COR-L47 (cell line): ENCODE measurements at regions not wholly inside any gene's neighbourhood (a gene's known extent, or its start where the extent isn't known, plus 50 kb on each side); places are given as distances from the start of the nearest gene placed in this dataset.

ENCODE experiments used
- DNase-seq: peaks from one replicate; lab custom pipeline; 2025; lab: John Stamatoyannopoulos, UW

DNA sequence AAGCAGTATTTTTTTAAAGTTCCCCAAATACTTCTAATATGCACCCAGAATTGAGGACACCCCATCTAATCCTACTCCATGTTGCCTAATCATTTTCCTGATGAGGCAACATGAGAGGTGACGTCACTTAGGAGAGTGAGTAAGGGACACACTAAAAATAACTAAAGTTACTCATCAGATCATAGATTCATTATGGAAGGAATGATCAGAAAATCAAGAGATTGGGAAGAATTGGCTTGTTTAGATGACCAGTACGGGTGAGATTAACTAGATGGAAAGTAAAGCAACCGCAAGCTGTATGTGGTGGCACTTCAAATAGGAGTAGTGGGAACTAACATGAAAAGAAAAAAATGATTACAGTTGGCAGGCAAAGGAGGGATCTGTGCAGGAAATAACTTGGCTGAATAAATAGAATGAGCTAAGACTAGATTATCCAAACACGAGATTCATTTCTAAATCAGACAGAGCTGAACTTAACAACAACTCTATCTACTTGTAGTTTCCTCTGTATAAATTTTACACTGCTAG is 61.4 kb upstream of the CXADR start:
- no peak for DNase-seq

DNA sequence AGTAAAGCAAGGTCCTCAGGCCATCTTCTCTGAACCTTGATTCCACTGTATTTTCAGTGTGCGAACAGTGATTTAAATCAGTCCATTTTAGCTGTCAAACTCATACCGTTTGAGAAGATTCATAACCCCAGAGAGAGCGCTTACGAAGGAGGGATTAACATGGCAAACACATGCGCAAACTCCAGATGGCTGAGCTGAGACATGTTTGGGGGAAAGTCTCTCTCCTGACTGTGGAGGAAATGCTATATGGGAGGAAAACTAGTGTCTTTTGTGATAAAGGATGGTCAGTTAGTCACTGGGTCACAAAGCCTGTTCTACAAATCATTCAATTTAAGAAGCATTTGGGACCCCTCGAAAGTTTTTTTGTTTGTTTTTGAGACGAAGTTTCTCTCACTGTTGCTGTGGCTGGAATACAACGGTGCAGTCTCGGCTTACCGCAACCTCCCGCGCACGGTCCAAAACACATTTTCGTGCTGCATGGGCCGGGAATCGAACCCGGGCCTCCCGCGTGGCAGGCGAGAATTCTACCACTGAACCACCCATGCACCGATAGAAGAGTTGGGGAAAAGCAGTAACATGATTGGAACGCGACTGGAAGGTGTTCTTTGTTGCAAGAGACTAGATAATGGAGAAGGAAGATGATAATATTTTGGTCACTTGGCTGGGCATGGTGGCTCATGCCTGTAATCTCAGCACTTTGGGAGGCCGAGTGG is 58.4 kb upstream of the CXADR start:
- no peak for DNase-seq

DNA sequence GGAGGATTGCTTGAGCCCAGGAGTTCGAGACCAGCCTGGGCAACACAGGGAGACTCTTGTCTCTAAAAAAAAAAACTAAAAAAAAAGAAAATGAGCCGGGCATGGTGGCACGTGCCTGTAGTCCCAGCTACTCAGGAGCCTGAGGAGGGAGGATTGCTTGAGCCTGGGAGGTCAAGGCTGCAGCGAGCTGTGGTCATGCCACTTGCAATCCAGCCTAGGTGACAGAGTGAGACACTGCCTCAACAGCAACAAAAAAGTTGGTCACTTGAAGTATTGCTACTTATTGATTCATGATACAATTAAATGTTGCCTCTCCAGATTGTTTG is 57.9 kb upstream of the CXADR start:
- no peak for DNase-seq

DNA sequence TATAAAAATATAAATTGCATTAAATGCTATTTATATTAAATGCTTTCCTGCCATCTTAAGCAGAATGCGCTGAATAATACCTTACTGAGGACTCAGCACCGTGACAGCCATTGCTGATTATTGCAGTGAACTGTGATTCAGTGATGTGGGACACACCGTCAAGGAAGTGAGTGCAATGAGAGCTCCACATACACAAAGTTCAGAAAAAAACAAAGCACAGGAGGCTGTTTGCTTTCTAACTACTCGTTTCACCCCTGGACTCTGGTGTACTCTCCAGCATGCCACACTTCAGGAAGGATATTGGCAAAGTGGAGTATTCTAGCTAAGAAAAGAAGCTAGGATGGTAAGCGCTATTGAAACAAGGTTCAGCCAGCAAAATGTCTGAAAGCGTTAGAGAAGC is 57.4 kb upstream of the CXADR start:
- no peak for DNase-seq

DNA sequence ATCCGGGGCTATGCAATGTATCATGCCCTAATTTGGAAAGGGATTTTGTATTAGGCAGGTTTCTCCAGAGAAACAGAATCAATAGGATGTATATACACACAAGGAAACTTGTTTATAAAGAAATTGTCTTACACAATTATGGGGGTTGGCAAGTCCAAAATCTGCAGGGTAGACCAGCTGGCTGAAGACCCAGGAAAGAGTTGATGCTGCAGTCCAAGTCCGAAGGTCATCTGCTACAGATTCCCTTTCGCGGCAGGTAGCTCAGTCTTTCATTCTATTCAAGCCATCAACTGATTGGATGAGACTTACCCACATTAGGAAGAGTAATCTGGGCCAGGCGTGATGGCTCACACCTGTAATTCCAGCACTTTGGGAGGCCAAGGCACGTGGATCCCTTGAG is 54.6 kb upstream of the CXADR start:
- DNase-seq, result no peak

DNA sequence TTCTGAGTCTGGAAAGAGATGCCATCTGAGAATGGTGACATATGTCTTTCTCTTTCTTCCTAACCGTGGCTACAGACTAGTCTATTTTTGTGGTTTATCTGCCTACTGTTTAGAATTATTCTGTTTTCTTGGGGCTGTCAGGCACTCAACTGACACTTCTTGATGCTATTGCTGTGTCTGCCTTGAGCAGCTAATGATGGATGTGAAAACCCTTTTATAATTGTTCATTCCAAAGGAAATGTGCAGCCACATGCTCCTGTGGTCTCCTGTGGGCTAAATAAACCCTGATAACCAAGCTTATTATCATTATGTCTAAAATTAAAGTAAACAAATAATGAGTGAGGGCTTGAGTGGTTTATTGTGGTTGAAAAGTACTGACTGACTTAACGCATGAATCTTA is 52.7 kb upstream of the CXADR start:
- DNase-seq, result no peak

DNA sequence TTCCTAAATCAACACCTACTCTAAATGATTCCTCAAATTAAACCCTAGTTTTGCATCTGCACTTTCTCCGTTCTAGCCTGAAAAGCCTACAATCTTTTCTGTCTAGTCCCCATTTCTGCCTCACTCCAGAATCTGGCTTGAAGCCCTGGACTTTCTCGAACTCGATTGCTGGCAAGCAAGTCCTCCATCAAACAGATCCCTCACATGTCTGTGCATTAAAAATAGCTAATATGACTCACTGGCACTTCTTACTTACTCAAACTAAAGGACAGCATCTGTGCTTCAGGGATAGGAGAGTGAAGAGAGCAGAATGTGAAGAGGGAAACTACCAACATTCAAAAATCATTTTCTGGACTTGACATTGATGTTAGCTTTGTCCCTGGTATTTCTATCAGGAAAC is 51.8 kb upstream of the CXADR start:
- DNase-seq, result no peak

DNA sequence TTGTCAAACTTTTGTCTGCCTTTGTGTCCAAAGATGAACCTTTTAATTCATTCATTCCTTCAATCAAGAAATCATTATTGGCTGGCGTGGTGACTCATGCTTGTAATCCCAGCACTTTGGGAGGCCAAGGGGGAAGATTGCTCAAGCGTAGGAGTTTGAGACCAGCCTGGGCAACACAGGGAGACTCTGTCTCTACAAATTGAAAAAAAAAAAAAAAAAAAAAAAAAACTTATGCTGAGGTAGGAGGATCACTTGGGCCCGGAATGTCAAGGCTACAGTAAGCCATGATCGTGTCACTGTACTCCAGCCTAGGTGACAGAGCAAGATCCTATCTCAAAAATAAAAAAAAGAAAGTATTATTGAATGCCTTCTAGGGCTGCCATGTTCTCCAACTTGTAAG is 51.3 kb upstream of the CXADR start:
- DNase-seq, result no peak

DNA sequence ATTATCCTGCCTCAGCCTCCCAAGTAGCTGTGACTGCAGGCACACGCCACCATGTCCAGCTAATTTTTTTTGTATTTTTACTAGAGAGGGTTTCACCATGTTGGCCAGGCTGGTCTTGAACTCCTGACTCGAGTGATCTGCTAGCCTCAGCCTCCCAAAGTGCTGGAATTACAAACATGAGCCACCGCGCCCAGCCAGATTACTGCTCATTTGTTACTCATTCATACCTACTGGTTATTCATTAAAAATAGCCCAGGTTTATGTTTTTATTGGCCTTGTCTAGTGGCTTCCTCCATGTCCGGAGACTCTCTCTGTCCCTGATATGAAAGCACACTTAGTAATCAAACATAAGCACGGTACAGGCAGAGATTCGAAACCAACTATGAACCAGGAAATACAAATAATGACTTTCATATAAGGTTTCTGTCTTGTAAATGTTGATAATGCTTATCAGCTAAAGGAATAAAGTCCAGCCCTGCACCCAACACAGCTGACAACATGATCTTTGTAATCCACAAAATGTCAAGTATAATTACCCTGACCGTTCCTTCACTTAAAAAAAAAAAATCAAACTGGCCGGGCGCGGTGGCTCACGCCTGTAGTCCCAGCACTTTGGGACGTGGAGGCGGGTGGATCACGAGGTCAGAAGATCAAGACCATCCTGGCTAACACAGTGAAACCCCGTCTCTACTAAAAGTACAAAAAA is 50.4 kb upstream of the CXADR start:
- no peak for DNase-seq
